ENCODE measurements at regions not wholly inside any gene's neighbourhood (a gene's known extent, or its start where the extent isn't known, plus 50 kb on each side); places are given as distances from the start of the nearest gene placed in this dataset.
"Not testable (repeated sequence)": the region's sequence is repeated elsewhere in the genome, so short reads cannot be mapped to it uniquely, and the experiment has no call there.

DNA sequence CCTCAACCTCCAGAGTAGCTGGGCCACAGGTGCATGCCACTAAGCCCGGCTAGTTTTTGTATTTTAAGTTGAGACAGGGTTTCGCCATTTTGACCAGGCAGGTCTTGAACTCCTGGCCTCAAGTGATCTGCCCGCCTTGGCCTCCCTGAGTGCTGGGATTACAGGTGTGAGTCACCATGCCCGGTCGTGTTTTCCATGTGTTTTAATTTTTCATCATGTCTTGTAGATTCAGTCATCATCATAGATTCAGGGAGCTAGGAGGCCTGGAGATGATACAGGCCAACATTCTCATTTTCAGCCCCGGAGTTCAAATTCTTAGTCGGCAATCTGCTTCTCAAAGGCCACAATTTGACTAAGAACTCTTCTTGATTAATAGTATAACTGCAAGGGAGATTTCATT is 73.5 kb upstream of the GRAMD1B start:
- Histone ChIP-seq H3K27ac (no peak overlapping the region), H3K36me3 (no peaks in the 10 kb centered on the region), H3K9me3 (no peaks in the 10 kb centered on the region), H3K4me3 (no peak overlapping the region), H3K4me1 (no peaks in the 10 kb centered on the region), H3K27me3 (peaks cover 35% of the 10 kb centered on the region)
- TF ChIP-seq, protein P1, sequence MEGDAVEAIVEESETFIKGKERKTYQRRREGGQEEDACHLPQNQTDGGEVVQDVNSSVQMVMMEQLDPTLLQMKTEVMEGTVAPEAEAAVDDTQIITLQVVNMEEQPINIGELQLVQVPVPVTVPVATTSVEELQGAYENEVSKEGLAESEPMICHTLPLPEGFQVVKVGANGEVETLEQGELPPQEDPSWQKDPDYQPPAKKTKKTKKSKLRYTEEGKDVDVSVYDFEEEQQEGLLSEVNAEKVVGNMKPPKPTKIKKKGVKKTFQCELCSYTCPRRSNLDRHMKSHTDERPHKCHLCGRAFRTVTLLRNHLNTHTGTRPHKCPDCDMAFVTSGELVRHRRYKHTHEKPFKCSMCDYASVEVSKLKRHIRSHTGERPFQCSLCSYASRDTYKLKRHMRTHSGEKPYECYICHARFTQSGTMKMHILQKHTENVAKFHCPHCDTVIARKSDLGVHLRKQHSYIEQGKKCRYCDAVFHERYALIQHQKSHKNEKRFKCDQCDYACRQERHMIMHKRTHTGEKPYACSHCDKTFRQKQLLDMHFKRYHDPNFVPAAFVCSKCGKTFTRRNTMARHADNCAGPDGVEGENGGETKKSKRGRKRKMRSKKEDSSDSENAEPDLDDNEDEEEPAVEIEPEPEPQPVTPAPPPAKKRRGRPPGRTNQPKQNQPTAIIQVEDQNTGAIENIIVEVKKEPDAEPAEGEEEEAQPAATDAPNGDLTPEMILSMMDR (IDR thresholded peaks at IDR 0.05): no peak
- ATAC-seq: no peak
- no peak for DNase-seq
- intact Hi-C loops (cut with DNase I): no loop called here

DNA sequence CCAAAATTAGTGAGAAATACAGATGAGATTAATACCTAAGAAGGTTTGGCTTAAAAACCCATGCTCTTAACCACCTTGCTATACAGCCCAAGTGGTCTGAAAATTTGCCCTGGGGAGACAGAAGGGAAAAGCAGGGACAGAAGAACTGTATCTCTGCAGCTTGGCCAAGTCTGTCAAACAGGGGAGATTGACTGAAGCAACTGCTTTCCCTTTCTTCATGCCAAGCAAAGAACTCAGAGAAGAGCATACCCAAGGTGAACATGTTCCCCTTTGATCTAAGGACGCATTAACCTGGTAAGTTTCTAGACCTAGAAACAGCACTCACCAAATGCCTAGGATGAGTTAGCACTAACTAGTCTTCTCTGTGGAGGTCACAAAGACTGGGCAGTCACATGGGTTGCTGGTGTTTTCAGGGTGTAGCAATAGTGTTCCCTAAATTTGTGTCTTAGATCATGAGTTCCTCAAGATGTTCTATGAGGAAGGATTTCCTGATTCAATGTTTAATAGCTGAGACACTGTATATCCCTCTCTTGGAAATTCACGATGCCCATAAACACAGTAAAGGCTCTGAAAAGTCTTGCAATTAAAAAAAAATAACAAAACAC is 75.6 kb upstream of the GRAMD1B start:
- ATAC-seq: peak; percentile 19
- no peaks in the 10 kb centered on the region for H3K9me3 ChIP-seq
- no peaks in the 10 kb centered on the region for H3K4me1 ChIP-seq
- no peak overlapping the region for H3K27ac ChIP-seq
- no peak for DNase-seq
- no peaks in the 10 kb centered on the region for H3K36me3 ChIP-seq
- TF ChIP-seq, protein P1 (IDR thresholded peaks at IDR 0.05): no peak
- no peak overlapping the region for H3K4me3 ChIP-seq
- H3K27me3 ChIP-seq: peaks cover 29% of the 10 kb centered on the region
- intact Hi-C loops (cut with DNase I): no loop called here

DNA sequence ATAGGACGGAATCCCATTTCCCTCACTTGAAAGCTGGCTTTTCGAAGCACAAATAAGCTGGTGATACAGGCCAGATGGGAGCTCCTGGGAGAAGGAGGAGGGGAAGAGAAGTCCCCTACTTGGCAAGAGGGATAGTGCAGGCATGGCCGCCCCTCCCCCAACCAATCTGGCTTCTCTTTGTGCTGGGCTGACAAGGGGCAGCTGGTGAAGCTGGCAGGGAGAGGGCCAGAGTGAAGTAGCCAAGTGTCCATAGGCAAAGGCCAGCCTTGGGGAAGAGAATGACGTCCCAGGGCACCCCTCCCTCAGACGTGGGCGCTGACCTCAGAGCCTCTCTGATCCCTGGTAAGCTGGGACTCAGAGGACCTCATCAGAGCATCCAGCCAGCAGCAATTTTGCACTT is 78.7 kb upstream of the GRAMD1B start:
- intact Hi-C loops (cut with DNase I): no loop called here
- TF ChIP-seq, protein P1 (IDR thresholded peaks at IDR 0.05): no peak
- H3K36me3 ChIP-seq: no peaks in the 10 kb centered on the region
- H3K4me3 ChIP-seq: no peak overlapping the region
- no peaks in the 10 kb centered on the region for H3K4me1 ChIP-seq
- peak; percentile 61 for ATAC-seq
- H3K27ac ChIP-seq: no peak overlapping the region
- DNase-seq: no peak
- peaks cover 6% of the 10 kb centered on the region for H3K27me3 ChIP-seq
- H3K9me3 ChIP-seq: no peaks in the 10 kb centered on the region

DNA sequence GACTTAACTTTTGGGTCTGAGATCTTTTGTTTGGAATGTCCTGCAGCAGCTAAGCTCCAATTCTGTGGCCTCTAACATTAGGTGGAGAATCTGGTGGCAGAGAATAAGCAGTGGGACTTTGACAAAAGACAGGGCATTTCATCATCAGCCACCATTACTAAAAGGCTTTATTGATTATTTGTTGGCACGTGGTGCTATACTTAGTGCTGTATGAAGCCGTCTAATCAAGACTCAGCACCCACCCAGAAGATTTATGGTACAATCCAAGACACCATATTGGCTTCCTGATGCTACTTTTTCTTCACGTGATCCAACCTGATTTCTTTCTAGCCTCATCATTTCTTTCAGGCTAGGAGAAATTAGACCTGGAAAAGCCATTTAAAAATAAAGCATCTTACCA is 80.7 kb upstream of the GRAMD1B start:
- peaks cover 4% of the 10 kb centered on the region for H3K27me3 ChIP-seq
- H3K9me3 ChIP-seq: no peaks in the 10 kb centered on the region
- H3K4me3 ChIP-seq: no peak overlapping the region
- H3K36me3 ChIP-seq: no peaks in the 10 kb centered on the region
- no peaks in the 10 kb centered on the region for H3K4me1 ChIP-seq
- DNase-seq (no peak), ATAC-seq (no peak)
- intact Hi-C loops (cut with DNase I): no loop called here
- H3K27ac ChIP-seq: no peak overlapping the region
- TF ChIP-seq, protein P1 (IDR thresholded peaks at IDR 0.05): no peak

DNA sequence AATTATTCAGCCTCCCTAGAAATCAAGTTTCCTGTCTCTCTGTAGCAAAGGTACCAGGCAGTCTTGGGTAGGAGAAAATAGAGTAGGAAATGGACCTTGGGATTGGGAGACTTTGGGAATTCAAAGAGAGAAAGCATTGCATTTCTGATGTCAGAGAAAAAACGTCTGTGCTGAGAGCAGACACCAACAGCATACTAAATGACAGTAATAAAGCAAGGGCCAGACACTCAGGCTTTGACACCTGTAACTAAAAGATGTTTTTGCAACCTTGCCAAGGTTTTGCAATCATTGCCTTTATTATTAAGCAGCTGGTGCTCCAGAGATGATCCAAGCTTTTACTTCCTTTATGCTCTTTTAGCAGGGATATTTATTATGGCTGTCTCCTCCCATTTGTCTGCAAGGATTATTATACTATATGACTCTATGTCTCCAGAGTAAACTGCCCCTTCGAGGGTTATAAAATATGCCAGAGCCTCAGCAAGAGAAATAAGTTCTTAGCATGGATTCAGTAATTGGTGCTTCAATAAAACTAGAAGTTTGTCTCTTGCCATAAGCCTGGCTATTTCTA is 85.2 kb upstream of the GRAMD1B start:
- Histone ChIP-seq H3K4me3 (no peak overlapping the region), H3K4me1 (no peaks in the 10 kb centered on the region), H3K36me3 (no peaks in the 10 kb centered on the region), H3K9me3 (no peaks in the 10 kb centered on the region), H3K27me3 (peaks cover 4% of the 10 kb centered on the region), H3K27ac (no peak overlapping the region)
- TF ChIP-seq, protein P1 (IDR thresholded peaks at IDR 0.05): no peak
- DNase-seq: no peak
- intact Hi-C loops (cut with DNase I): no loop called here
- ATAC-seq: no peak

DNA sequence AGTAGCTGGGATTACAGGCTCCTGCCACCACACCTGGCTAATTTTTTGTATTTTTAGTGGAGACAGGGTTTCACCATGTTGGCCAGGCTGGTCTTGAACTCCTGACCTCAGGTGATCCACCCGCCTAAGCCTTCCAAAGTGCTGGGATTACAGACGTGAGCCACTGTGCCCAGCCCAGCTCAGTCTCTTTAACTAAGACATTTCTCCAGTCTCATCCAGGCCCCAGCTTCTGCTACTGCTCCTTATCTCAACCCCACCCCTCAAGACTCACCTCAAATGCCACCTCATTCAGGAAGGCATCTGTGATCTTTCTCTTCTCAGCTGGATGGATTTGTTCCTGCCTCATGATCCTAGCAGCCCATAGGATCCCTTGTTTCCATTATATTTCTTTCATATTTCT is 85.9 kb upstream of the GRAMD1B start:
- ATAC-seq; H3K36me3 ChIP-seq; H3K4me1 ChIP-seq; intact Hi-C loops (cut with DNase I); H3K9me3 ChIP-seq; DNase-seq; H3K4me3 ChIP-seq; H3K27ac ChIP-seq; H3K27me3 ChIP-seq: not testable (repeated sequence)

Measured in upper lobe of right lung (tissue), 1 donor.